ENCODE measurements at regions not wholly inside any gene's neighbourhood (a gene's known extent, or its start where the extent isn't known, plus 50 kb on each side); places are given as distances from the start of the nearest gene placed in this dataset.
"Not testable (repeated sequence)": the region's sequence is repeated elsewhere in the genome, so short reads cannot be mapped to it uniquely, and the experiment has no call there.

GRCh38 chr2:161068670-161069069 is 91.6 kb upstream of the TANK start:
- DNase-seq (ENCODE audit: low spot score): no peak

GRCh38 chr2:161070693-161071479 is 89.3 kb upstream of the TANK start:
- DNase-seq (ENCODE audit: low spot score): no peak

- DNase-seq (ENCODE audit: low spot score): not testable (repeated sequence)
Measured at GRCh38 chr2:161072436-161072835, 87.8 kb upstream of the TANK start.

- no peak for DNase-seq (ENCODE audit: low spot score)
Measured at GRCh38 chr2:161075701-161076100, 84.5 kb upstream of the TANK start.

GRCh38 chr2:161076936-161077335 is 83.3 kb upstream of the TANK start:
- no peak for DNase-seq (ENCODE audit: low spot score)

GRCh38 chr2:161077367-161078210 is 82.6 kb upstream of the TANK start:
- no peak for DNase-seq (ENCODE audit: low spot score)

- DNase-seq (ENCODE audit: low spot score): no peak
Measured at GRCh38 chr2:161078211-161078539, 82.1 kb upstream of the TANK start.

- DNase-seq (ENCODE audit: low spot score): no peak
Measured at GRCh38 chr2:161085149-161085548, 75.1 kb upstream of the TANK start.

- DNase-seq (ENCODE audit: low spot score): peak; percentile 22
Measured at GRCh38 chr2:161088658-161089350, 71.4 kb upstream of the TANK start.

GRCh38 chr2:161090411-161090810 is 69.8 kb upstream of the TANK start:
- no peak for DNase-seq (ENCODE audit: low spot score)

- DNase-seq (ENCODE audit: low spot score): no peak
Measured at GRCh38 chr2:161095314-161095713, 64.9 kb upstream of the TANK start.

- DNase-seq (ENCODE audit: low spot score): no peak
Measured at GRCh38 chr2:161096336-161096735, 63.9 kb upstream of the TANK start.

GRCh38 chr2:161097157-161097556 is 63.1 kb upstream of the TANK start:
- DNase-seq (ENCODE audit: low spot score): no peak

GRCh38 chr2:161100211-161100895 is 59.9 kb upstream of the TANK start:
- no peak for DNase-seq (ENCODE audit: low spot score)

GRCh38 chr2:161101406-161101805 is 58.8 kb upstream of the TANK start:
- no peak for DNase-seq (ENCODE audit: low spot score)

GRCh38 chr2:161102770-161103450 is 57.3 kb upstream of the TANK start:
- DNase-seq (ENCODE audit: low spot score): no peak

GRCh38 chr2:161103451-161103831 is 56.8 kb upstream of the TANK start:
- peak; percentile 34 for DNase-seq (ENCODE audit: low spot score)

GRCh38 chr2:161104054-161104553 is 56.1 kb upstream of the TANK start:
- peak; percentile 75 for DNase-seq (ENCODE audit: low spot score)

- DNase-seq (ENCODE audit: low spot score): no peak
Measured at GRCh38 chr2:161107265-161107664, 53.0 kb upstream of the TANK start.
